ENCODE measurements at regions not wholly inside any gene's neighbourhood (a gene's known extent, or its start where the extent isn't known, plus 50 kb on each side); places are given as distances from the start of the nearest gene placed in this dataset.

GRCh38 chr6:51472745-51473487 lies 614.5 kb downstream of the PKHD1 start:
- H3K36me3 ChIP-seq (ENCODE audit: low read depth): no peaks in the 10 kb centered on the region
- no peaks in the 10 kb centered on the region for H3K9me3 ChIP-seq (ENCODE audit: insufficient read depth, low read depth)
- H3K4me3 ChIP-seq: no peak overlapping the region
- 0 out of 2 replicates have a peak, but pooled peaks cover 12% of the 10 kb centered on the region for H3K4me1 ChIP-seq (replicated peaks; ENCODE audit: insufficient read depth)
- peak overlapping the region; percentile 33; the same call in 1 of the 2 replicates for H3K27ac ChIP-seq
- peak overlapping the region; percentile 36 for H2AFZ ChIP-seq
- peak overlapping the region; percentile 30 for H3K4me2 ChIP-seq
- no peaks in the 10 kb centered on the region for H3K79me2 ChIP-seq (ENCODE audit: low read depth)
- ChIA-PET POLR2A (ENCODE audit: unreplicated experiment) (no interaction called here), CTCF (no interaction called here)
- intact Hi-C loops (cut with micrococcal nuclease; ENCODE audit: unreplicated experiment): no loop called here
- TF ChIP-seq CTCF (conservative IDR thresholded peaks at IDR 0.05): no peak
- no peak for TF ChIP-seq EZH2 (IDR thresholded peaks at IDR 0.05; ENCODE audit: low read depth)
- no peaks in the 10 kb centered on the region for H3F3A ChIP-seq (ENCODE audit: insufficient read depth, low read depth)
- peak in 1 of 2 experiments; percentile 38 for DNase-seq
- no peaks in the 10 kb centered on the region for H3K9me2 ChIP-seq (ENCODE audit: insufficient read depth)
- no peaks in the 10 kb centered on the region for H4K20me1 ChIP-seq (ENCODE audit: insufficient read depth)
- H3K27me3 ChIP-seq (ENCODE audit: insufficient read depth, low read depth): no peaks in the 10 kb centered on the region
- no TSS peak for BruUV-seq (replicated peaks)

GRCh38 chr6:51474022-51474975 lies 613.1 kb downstream of the PKHD1 start:
- BruUV-seq (replicated peaks): no TSS peak
- intact Hi-C loops (cut with micrococcal nuclease; ENCODE audit: unreplicated experiment): no loop called here
- Histone ChIP-seq H4K20me1 (ENCODE audit: insufficient read depth) (no peaks in the 10 kb centered on the region), H3K36me3 (ENCODE audit: low read depth) (no peaks in the 10 kb centered on the region), H3K4me1 (replicated peaks; ENCODE audit: insufficient read depth) (0 out of 2 replicates have a peak, but pooled peaks cover 12% of the 10 kb centered on the region), H3F3A (ENCODE audit: insufficient read depth, low read depth) (no peaks in the 10 kb centered on the region), H3K4me2 (no peak overlapping the region), H3K27me3 (ENCODE audit: insufficient read depth, low read depth) (no peaks in the 10 kb centered on the region), H3K9me3 (ENCODE audit: insufficient read depth, low read depth) (no peaks in the 10 kb centered on the region), H3K79me2 (ENCODE audit: low read depth) (no peaks in the 10 kb centered on the region), H2AFZ (no peak overlapping the region), H3K9me2 (ENCODE audit: insufficient read depth) (0 out of 2 replicates have a peak, but pooled peaks cover 4% of the 10 kb centered on the region), H3K27ac (no peak overlapping the region), H3K4me3 (no peak overlapping the region)
- no peak for DNase-seq
- no peak for TF ChIP-seq EZH2 (IDR thresholded peaks at IDR 0.05; ENCODE audit: low read depth)
- ChIA-PET CTCF (no interaction called here), POLR2A (ENCODE audit: unreplicated experiment) (no interaction called here)

DNA sequence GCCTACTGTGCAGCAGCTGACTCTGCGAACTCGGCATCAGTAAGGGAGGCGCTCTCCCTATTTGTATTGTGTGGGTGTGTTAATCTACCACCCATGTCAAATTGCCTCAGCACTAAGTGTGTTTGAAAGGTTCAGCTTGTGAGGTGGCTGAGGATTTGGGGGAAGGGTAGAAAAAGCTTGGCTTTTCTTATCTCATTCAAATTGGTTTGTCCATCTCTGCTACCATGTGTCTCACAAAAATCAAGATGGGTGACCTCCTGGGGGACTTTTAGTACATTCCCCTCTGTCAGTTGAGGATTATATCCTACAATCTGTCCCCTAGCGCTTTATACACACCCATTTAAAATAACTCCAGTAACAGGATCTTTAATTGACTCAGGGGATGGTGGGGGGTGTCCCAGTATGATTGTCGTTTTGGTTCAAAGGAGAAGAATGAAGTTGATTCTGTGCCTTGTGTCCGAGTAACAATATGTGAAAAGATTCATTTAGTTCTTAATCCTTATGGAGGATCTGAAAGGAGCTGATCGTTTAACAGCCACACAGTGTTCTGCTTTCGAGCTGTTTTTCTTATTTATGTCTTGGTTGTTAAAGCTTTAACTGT lies 609.6 kb downstream of the PKHD1 start:
- no peak overlapping the region for H3K4me2 ChIP-seq
- no TSS peak for BruUV-seq (replicated peaks)
- POLR2A ChIA-PET (ENCODE audit: unreplicated experiment): no interaction called here
- TF ChIP-seq CTCF (conservative IDR thresholded peaks at IDR 0.05): no peak
- no peak for TF ChIP-seq EZH2 (IDR thresholded peaks at IDR 0.05; ENCODE audit: low read depth)
- H3K27ac ChIP-seq: no peak overlapping the region
- DNase-seq: no peak
- H3K4me1 ChIP-seq (replicated peaks; ENCODE audit: insufficient read depth): 0 out of 2 replicates have a peak, but pooled peaks cover 10% of the 10 kb centered on the region
- CTCF ChIA-PET: no interaction called here
- H4K20me1 ChIP-seq (ENCODE audit: insufficient read depth): no peaks in the 10 kb centered on the region
- no peaks in the 10 kb centered on the region for H3K27me3 ChIP-seq (ENCODE audit: insufficient read depth, low read depth)
- H3K79me2 ChIP-seq (ENCODE audit: low read depth): no peaks in the 10 kb centered on the region
- intact Hi-C loops (cut with micrococcal nuclease; ENCODE audit: unreplicated experiment): no loop called here
- no peak overlapping the region for H2AFZ ChIP-seq
- H3K9me2 ChIP-seq (ENCODE audit: insufficient read depth): 0 out of 2 replicates have a peak, but pooled peaks cover 4% of the 10 kb centered on the region
- H3K36me3 ChIP-seq (ENCODE audit: low read depth): no peaks in the 10 kb centered on the region
- no peak overlapping the region for H3K4me3 ChIP-seq
- no peaks in the 10 kb centered on the region for H3F3A ChIP-seq (ENCODE audit: insufficient read depth, low read depth)
- no peaks in the 10 kb centered on the region for H3K9me3 ChIP-seq (ENCODE audit: insufficient read depth, low read depth)
